ENCODE measurements at regions not wholly inside any gene's neighbourhood (a gene's known extent, or its start where the extent isn't known, plus 50 kb on each side); places are given as distances from the start of the nearest gene placed in this dataset.

GRCh38 chr5:89769975-89770374, 639.6 kb downstream of the CETN3 start:
- 27 to 72% methylated on average over 1 to 2 of the region's 2 CpGs for WGBS, 2 donors (ENCODE audit: low coverage in 1 of 2)
- TF ChIP-seq POLR2AphosphoS5 (IDR thresholded peaks at IDR 0.05) (no peak), POLR2A (IDR thresholded peaks at IDR 0.05) (no peak), CTCF (IDR thresholded peaks at IDR 0.05) (no peak), EP300 (IDR thresholded peaks at IDR 0.05; ENCODE audit: low read depth) (no peak)
- no peaks in the 10 kb centered on the region for H3K36me3 ChIP-seq
- no peaks in the 10 kb centered on the region for H3K4me1 ChIP-seq
- H3K9me3 ChIP-seq = no peaks in the 10 kb centered on the region
- intact Hi-C loops (cut with DNase I; ENCODE audit: low total_unique reads) (no loop called here), in situ Hi-C loops (cut with MboI; ENCODE audit: low pct_ligation_motif_present in 1 of 4, low pct_unique_long_range_greater_than_20kb in 1 of 4, low sequenced_read_pairs in 3 of 4) (no loop called here)
- no peak overlapping the region for H3K27ac ChIP-seq
- no peak overlapping the region for H3K4me3 ChIP-seq
- no peak for DNase-seq
- no peaks in the 10 kb centered on the region for H3K27me3 ChIP-seq

DNA sequence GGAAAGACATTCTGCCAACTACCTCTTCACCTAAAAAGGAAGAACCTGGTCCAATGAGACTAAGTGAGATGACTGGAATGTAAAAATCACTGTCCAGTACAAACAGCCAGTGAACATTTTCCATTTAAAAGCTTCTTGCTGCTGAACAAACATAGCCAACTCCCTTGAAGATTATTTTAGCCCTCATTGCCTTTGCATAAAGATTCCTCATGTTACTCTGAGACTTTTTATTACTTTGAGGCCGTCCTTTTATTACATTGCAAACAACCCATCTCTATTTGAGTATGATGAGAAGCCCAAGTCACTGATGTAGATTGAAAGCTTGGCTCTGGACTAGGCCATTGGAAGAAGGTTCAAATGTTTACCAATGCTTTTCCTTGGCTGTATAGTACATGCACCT, 649.8 kb downstream of the CETN3 start:
- in situ Hi-C loops (cut with MboI; ENCODE audit: low pct_ligation_motif_present in 1 of 4, low pct_unique_long_range_greater_than_20kb in 1 of 4, low sequenced_read_pairs in 3 of 4) (no loop called here), intact Hi-C loops (cut with DNase I; ENCODE audit: low total_unique reads) (no loop called here)
- no peak for DNase-seq
- Histone ChIP-seq H3K4me3 (no peak overlapping the region), H3K27me3 (no peaks in the 10 kb centered on the region), H3K4me1 (peaks cover 0 to 9% (median 4%) of the 10 kb centered on the region in 4 donors), H3K36me3 (no peaks in the 10 kb centered on the region), H3K27ac (no peak overlapping the region), H3K9me3 (no peaks in the 10 kb centered on the region)
- no peak for TF ChIP-seq POLR2A (IDR thresholded peaks at IDR 0.05)
- TF ChIP-seq EP300 (IDR thresholded peaks at IDR 0.05; ENCODE audit: low read depth) = no peak
- 26 to 57% methylated on average over 1 of the region's 1 CpG for WGBS, 2 donors (ENCODE audit: low coverage in 1 of 2)

GRCh38 chr5:89758146-89758545, 651.4 kb downstream of the CETN3 start:
- Histone ChIP-seq H3K4me1 (peaks cover 0 to 9% (median 4%) of the 10 kb centered on the region in 4 donors), H3K9me3 (no peaks in the 10 kb centered on the region), H3K27me3 (no peaks in the 10 kb centered on the region), H3K4me3 (no peak overlapping the region), H3K27ac (no peak overlapping the region), H3K36me3 (no peaks in the 10 kb centered on the region)
- intact Hi-C loops (cut with DNase I; ENCODE audit: low total_unique reads) = no loop called here
- TF ChIP-seq CTCF (IDR thresholded peaks at IDR 0.05) = no peak
- TF ChIP-seq POLR2AphosphoS5 (IDR thresholded peaks at IDR 0.05) = no peak
- no peak for TF ChIP-seq POLR2A (IDR thresholded peaks at IDR 0.05)
- no peak for TF ChIP-seq EP300 (IDR thresholded peaks at IDR 0.05; ENCODE audit: low read depth)
- no peak for DNase-seq
- in situ Hi-C loops (cut with MboI; ENCODE audit: low pct_ligation_motif_present in 1 of 4, low pct_unique_long_range_greater_than_20kb in 1 of 4, low sequenced_read_pairs in 3 of 4) = no loop called here

- WGBS, 2 donors (ENCODE audit: low coverage in 1 of 2) = 71 to 72% methylated on average over 5 of the region's 5 CpGs
- in situ Hi-C loops (cut with MboI; ENCODE audit: low pct_ligation_motif_present in 1 of 4, low pct_unique_long_range_greater_than_20kb in 1 of 4, low sequenced_read_pairs in 3 of 4) (no loop called here), intact Hi-C loops (cut with DNase I; ENCODE audit: low total_unique reads) (no loop called here)
- Histone ChIP-seq H3K4me3 (no peak overlapping the region), H3K4me1 (peaks cover 0 to 9% (median 4%) of the 10 kb centered on the region in 4 donors), H3K27ac (no peak overlapping the region), H3K27me3 (no peaks in the 10 kb centered on the region), H3K9me3 (no peaks in the 10 kb centered on the region), H3K36me3 (no peaks in the 10 kb centered on the region)
- DNase-seq = no peak
- TF ChIP-seq POLR2AphosphoS5 (IDR thresholded peaks at IDR 0.05) (no peak), EP300 (IDR thresholded peaks at IDR 0.05; ENCODE audit: low read depth) (no peak), CTCF (IDR thresholded peaks at IDR 0.05) (no peak), POLR2A (IDR thresholded peaks at IDR 0.05) (no peak)
These were observed 652.6 kb downstream of the CETN3 start for GRCh38 chr5:89756955-89757354.

DNA sequence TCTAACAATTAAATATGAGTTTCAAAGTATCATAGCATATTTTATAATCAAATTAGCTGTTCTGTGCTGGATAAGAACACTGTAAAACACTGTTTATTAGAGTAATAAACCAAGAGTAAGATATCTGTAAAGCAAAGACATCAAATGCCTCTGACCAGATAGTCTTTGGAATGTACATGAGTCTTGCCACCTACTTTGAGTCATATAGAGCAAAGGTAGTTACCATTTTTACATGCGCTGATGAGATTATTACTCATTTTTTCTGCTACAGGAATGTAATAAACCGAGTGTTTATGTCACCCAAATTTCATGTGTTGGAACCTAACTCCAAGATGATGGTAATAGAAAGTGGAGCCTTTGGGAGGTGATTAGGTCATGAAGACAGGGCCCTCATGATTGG, 654.5 kb downstream of the CETN3 start:
- in situ Hi-C loops (cut with MboI; ENCODE audit: low pct_ligation_motif_present in 1 of 4, low pct_unique_long_range_greater_than_20kb in 1 of 4, low sequenced_read_pairs in 3 of 4) = no loop called here
- peaks cover 0 to 7% (median 3%) of the 10 kb centered on the region in 4 donors for H3K4me1 ChIP-seq
- intact Hi-C loops (cut with DNase I; ENCODE audit: low total_unique reads) = no loop called here
- 89 to 100% methylated on average over 2 of the region's 2 CpGs for WGBS, 2 donors (ENCODE audit: low coverage in 1 of 2)
- DNase-seq = no peak
- H3K4me3 ChIP-seq = no peak overlapping the region
- no peaks in the 10 kb centered on the region for H3K27me3 ChIP-seq
- no peak overlapping the region for H3K27ac ChIP-seq
- H3K36me3 ChIP-seq = no peaks in the 10 kb centered on the region
- H3K9me3 ChIP-seq = no peaks in the 10 kb centered on the region
- TF ChIP-seq CTCF (IDR thresholded peaks at IDR 0.05) (no peak), EP300 (IDR thresholded peaks at IDR 0.05; ENCODE audit: low read depth) (no peak), POLR2AphosphoS5 (IDR thresholded peaks at IDR 0.05) (no peak), POLR2A (IDR thresholded peaks at IDR 0.05) (no peak)
